ENCODE measurements at regions not wholly inside any gene's neighbourhood (a gene's known extent, or its start where the extent isn't known, plus 50 kb on each side); places are given as distances from the start of the nearest gene placed in this dataset.

DNA sequence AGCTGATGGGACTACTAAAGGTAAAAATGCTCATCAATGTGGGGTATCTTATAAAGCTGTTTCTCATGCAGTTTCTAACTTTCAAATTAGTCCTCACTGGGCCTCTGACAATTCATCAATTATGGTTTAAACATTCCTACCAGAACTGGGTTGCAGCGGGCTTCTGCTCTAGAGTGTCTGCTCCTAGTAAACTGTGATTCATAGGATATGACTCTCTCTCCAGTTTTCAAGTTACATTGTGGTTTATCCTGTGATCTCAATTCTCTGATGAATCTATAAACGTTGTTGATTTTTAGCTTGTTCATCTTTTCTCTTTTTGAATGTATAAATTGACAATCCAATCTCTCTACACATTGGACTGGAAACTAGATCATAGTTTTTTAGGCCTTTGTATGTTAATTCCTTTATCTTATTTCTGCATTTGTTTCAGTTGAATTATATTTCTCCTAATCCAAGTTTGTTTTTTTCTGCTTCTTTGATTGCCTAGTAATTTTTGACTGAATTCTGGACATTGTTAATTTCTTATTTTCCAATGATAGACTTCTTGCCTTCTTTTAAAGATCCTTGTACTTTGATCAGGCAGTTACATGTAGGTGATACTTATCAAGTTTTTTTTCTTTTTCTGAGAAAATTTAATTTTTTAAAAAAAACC is 822.6 kb downstream of the TLE1 start:
- ChIA-PET POLR2A (no interaction called here), CTCF (no interaction called here)
- DNase-seq (ENCODE audit: extremely low spot score) = no peak
- TF ChIP-seq, protein P1, sequence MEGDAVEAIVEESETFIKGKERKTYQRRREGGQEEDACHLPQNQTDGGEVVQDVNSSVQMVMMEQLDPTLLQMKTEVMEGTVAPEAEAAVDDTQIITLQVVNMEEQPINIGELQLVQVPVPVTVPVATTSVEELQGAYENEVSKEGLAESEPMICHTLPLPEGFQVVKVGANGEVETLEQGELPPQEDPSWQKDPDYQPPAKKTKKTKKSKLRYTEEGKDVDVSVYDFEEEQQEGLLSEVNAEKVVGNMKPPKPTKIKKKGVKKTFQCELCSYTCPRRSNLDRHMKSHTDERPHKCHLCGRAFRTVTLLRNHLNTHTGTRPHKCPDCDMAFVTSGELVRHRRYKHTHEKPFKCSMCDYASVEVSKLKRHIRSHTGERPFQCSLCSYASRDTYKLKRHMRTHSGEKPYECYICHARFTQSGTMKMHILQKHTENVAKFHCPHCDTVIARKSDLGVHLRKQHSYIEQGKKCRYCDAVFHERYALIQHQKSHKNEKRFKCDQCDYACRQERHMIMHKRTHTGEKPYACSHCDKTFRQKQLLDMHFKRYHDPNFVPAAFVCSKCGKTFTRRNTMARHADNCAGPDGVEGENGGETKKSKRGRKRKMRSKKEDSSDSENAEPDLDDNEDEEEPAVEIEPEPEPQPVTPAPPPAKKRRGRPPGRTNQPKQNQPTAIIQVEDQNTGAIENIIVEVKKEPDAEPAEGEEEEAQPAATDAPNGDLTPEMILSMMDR (IDR thresholded peaks at IDR 0.05; ENCODE audit: control extremely low read depth, extremely low read depth, low read depth, missing control alignments) = no peak

DNA sequence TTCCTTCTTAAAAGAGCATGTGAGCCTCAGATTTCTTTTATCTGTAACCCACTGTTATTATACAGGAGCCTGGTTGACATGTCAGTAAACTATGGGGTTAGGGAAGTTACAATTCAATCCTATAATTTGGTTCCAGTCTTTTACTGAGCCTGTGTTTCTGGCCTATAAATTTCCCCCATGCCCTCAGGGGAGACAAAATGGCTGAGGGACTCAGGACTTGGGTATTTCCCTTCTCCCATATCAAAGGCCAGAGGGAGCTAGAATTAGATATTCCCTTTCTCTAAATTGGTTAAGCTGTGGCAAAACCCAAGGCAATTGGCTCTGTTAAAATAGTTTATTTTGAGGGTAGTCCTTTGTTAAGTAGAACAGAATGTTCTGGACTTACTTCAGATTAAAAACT is 823.2 kb downstream of the TLE1 start:
- TF ChIP-seq, protein P1 (IDR thresholded peaks at IDR 0.05; ENCODE audit: control extremely low read depth, extremely low read depth, low read depth, missing control alignments) = no peak

DNA sequence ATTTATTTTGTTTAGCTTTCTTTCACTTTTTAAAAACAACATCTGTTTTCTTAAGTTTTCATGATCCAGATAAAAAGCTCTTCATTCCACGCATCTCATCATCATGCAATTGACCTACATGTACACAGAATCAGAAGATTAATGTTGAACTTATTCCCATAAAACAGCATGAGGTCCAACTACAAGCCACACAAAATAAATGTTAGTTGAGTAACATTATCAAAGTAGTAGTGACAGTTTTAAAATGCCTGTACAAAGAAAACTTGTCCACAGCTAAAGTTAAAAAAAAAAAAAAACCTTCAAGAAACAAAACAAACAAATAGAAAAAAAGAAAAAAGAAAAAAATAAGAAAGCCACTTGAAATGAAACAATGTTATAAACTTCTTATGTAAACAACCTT is 846.3 kb downstream of the TLE1 start:
- CTCF ChIA-PET = no interaction called here
- DNase-seq (ENCODE audit: extremely low spot score) = no peak
- TF ChIP-seq, protein P1 (IDR thresholded peaks at IDR 0.05; ENCODE audit: control extremely low read depth, extremely low read depth, low read depth, missing control alignments) = no peak
- POLR2A ChIA-PET = no interaction called here

More for the DNA sequence above, 823.2 kb downstream of the TLE1 start:
- ChIA-PET CTCF (no interaction called here), POLR2A (no interaction called here)
- DNase-seq (ENCODE audit: extremely low spot score) = no peak

DNA sequence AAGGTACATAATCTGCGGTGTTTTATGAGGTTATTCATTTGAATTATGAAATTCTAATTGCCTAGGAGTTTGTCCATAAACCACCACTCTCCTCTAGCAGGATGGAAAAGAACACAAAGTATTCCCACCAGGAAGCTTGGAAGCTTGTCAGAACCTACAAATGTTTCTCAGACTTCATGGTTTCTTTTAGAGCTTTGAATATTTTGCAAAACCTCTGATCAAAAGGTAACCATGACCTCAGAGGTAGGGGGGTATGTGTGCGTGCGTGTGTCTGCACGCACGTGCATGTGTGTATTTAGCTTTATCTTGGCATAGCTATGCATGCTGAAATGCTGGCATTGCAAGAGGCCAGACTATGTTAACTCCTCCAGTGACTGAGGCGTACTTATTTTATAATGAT is 847.0 kb downstream of the TLE1 start:
- CTCF ChIA-PET = no interaction called here
- no peak for DNase-seq (ENCODE audit: extremely low spot score)

DNA sequence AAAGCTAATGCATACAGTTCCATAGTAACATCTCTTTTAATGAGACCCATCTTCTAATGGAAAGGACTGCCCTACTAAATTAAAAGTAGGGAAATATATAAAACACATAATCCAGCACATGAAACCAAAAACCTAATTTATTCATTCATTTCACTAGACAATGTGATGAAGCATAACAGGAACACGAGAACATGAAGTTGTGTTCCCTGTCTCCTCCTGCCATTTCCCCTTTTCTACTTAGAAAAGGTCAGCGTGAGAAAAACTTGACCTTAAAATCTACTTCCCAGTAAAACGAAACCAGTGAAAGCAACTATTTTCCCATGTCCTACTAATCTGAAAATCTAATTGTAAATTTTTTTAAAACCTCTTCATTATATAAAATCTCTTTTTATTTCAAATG is 847.5 kb downstream of the TLE1 start:
- DNase-seq (ENCODE audit: extremely low spot score) = no peak
- POLR2A ChIA-PET = no interaction called here
- TF ChIP-seq, protein P1 (IDR thresholded peaks at IDR 0.05; ENCODE audit: control extremely low read depth, extremely low read depth, low read depth, missing control alignments) = no peak
- CTCF ChIA-PET = interaction anchor here (1.3 kb wide), 1 partner anchor 15 kb away, joined by 3 read pairs; no protein-coding TSS in a partner anchor

More for the DNA sequence above, 847.0 kb downstream of the TLE1 start:
- POLR2A ChIA-PET = no interaction called here
- TF ChIP-seq, protein P1 (IDR thresholded peaks at IDR 0.05; ENCODE audit: control extremely low read depth, extremely low read depth, low read depth, missing control alignments) = no peak

DNA sequence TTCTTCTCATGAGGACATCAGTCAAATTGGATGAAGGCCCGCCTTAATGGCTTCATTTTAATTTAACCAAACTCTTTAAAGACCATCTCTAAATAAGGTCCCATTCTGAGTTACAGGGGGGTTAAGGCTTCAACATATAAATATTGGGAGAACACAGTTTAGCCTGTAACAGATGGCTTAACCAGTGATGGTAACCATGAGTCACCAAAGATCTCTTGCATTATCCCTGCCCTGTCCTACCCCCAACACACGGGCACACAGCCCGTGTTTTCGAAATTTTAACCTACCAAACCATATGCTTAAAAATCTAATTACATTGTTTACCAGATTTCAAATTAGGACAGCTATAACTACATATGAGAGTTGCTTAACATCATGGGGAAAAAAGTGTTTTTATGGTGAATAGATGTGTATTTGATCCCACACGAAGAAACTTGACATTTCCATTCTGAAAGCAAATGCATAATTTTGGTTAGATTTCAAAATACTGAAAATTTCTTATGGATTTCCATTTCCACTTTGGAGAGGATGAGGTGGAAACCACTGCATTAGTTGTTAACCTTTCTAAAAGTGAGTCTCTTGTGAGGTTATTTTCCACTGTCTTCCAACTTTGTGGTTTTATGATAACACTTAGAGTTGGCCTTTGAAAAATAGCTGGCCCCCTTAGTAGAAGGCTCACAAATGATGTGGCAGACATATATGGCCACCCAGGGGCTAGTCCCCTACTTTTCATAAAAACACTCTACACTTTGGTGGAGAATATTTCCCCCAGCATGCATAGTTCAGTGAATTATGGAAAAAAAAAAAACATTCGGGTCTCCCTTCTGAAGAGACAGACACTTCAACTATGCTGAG is 849.3 kb downstream of the TLE1 start:
- TF ChIP-seq, protein P1 (IDR thresholded peaks at IDR 0.05; ENCODE audit: control extremely low read depth, extremely low read depth, low read depth, missing control alignments) = no peak
- no peak for DNase-seq (ENCODE audit: extremely low spot score)
- ChIA-PET CTCF (interaction anchor here (0.6 to 1.0 kb wide), 2 partner anchors 65 to 817 kb away, joined by 3 read pairs; no protein-coding TSS in a partner anchor), POLR2A (no interaction called here)

All from GM10248 (cell line).